ENCODE measurements at regions not wholly inside any gene's neighbourhood (a gene's known extent, or its start where the extent isn't known, plus 50 kb on each side); places are given as distances from the start of the nearest gene placed in this dataset.

DNA sequence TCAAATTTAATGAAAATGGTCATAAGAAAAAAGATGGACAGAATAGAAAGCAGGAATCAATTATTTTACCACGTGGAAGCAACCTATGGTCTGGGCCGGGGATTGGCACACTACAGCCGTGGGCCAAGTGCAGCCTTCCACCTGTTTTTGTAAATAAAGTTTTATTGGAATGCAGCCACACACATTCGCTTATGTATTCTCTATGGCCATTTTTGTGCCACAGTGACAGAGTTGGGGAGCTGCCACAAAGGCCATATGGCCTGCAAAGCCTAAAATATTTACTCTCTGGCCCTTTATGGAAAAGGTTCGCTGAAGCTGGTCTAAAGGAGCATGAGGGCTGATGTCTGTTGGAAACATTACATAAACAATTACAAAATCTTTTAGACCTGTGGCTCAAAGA lies 144.8 kb downstream of the TMCO5A start:
- Histone ChIP-seq H3K4me1 (ENCODE audit: insufficient read depth, low read length) (peaks cover 3% of the 10 kb centered on the region; the same call in 1 of the 2 replicates), H3K9ac (ENCODE audit: low read depth, low read length) (no peak overlapping the region), H3K4me3 (ENCODE audit: low read length) (no peak overlapping the region), H3K36me3 (ENCODE audit: insufficient read depth, low read depth, low read length) (no peaks in the 10 kb centered on the region), H3K27me3 (ENCODE audit: insufficient read depth, low read length) (peaks cover 19% of the 10 kb centered on the region), H3K9me3 (ENCODE audit: insufficient read depth, low read depth, low read length) (no peaks in the 10 kb centered on the region), H3K27ac (ENCODE audit: low read length) (no peak overlapping the region)

- Histone ChIP-seq H3K9me3 (ENCODE audit: insufficient read depth, low read depth, low read length) (no peaks in the 10 kb centered on the region), H3K27me3 (ENCODE audit: insufficient read depth, low read length) (peaks cover 4% of the 10 kb centered on the region; the same call in 1 of the 2 replicates), H3K9ac (ENCODE audit: low read depth, low read length) (no peak overlapping the region), H3K27ac (ENCODE audit: low read length) (no peak overlapping the region), H3K4me1 (ENCODE audit: insufficient read depth, low read length) (peaks cover 2% of the 10 kb centered on the region; the same call in 1 of the 2 replicates), H3K4me3 (ENCODE audit: low read length) (no peak overlapping the region), H3K36me3 (ENCODE audit: insufficient read depth, low read depth, low read length) (no peaks in the 10 kb centered on the region)
Measured at GRCh38 chr15:38080651-38081275, 146.3 kb downstream of the TMCO5A start.

GRCh38 chr15:38084289-38084688 lies 149.8 kb downstream of the TMCO5A start:
- Histone ChIP-seq H3K27ac (ENCODE audit: low read length) (no peak overlapping the region), H3K9ac (ENCODE audit: low read depth, low read length) (no peak overlapping the region), H3K9me3 (ENCODE audit: insufficient read depth, low read depth, low read length) (no peaks in the 10 kb centered on the region), H3K36me3 (ENCODE audit: insufficient read depth, low read depth, low read length) (no peaks in the 10 kb centered on the region), H3K27me3 (ENCODE audit: insufficient read depth, low read length) (no peaks in the 10 kb centered on the region), H3K4me1 (ENCODE audit: insufficient read depth, low read length) (no peaks in the 10 kb centered on the region), H3K4me3 (ENCODE audit: low read length) (no peak overlapping the region)

DNA sequence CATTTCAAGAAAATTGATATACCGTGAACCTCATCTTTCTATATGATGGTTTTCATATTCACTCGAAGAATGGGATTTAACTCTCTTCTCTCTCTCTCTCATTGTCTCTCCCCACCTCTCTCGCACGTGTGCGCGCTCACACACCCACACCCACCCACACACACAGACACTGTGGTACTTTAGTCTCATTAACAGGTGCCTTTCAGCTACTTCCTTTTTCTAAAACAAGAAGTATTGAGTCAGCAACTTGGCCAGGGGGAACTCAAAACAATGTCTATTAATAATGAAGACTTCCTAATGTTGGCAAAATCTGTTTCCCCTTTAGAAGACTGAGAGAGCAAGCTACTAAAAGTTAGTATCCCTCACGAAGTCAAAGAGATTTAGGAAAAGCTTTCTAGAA lies 150.7 kb downstream of the TMCO5A start:
- no peaks in the 10 kb centered on the region for H3K9me3 ChIP-seq (ENCODE audit: insufficient read depth, low read depth, low read length)
- no peak overlapping the region for H3K4me3 ChIP-seq (ENCODE audit: low read length)
- no peak overlapping the region for H3K27ac ChIP-seq (ENCODE audit: low read length)
- H3K9ac ChIP-seq (ENCODE audit: low read depth, low read length) = no peak overlapping the region
- H3K27me3 ChIP-seq (ENCODE audit: insufficient read depth, low read length) = no peaks in the 10 kb centered on the region
- no peaks in the 10 kb centered on the region for H3K36me3 ChIP-seq (ENCODE audit: insufficient read depth, low read depth, low read length)
- no peaks in the 10 kb centered on the region for H3K4me1 ChIP-seq (ENCODE audit: insufficient read depth, low read length)

- H3K4me3 ChIP-seq (ENCODE audit: low read length) = no peak overlapping the region
- H3K27ac ChIP-seq (ENCODE audit: low read length) = no peak overlapping the region
- H3K27me3 ChIP-seq (ENCODE audit: insufficient read depth, low read length) = no peaks in the 10 kb centered on the region
- no peak overlapping the region for H3K9ac ChIP-seq (ENCODE audit: low read depth, low read length)
- no peaks in the 10 kb centered on the region for H3K4me1 ChIP-seq (ENCODE audit: insufficient read depth, low read length)
- H3K36me3 ChIP-seq (ENCODE audit: insufficient read depth, low read depth, low read length) = no peaks in the 10 kb centered on the region
- H3K9me3 ChIP-seq (ENCODE audit: insufficient read depth, low read depth, low read length) = no peaks in the 10 kb centered on the region
Measured at GRCh38 chr15:38085931-38086568, 151.6 kb downstream of the TMCO5A start.

GRCh38 chr15:38086611-38087010 lies 152.2 kb downstream of the TMCO5A start:
- no peak overlapping the region for H3K27ac ChIP-seq (ENCODE audit: low read length)
- H3K27me3 ChIP-seq (ENCODE audit: insufficient read depth, low read length) = no peaks in the 10 kb centered on the region
- no peaks in the 10 kb centered on the region for H3K36me3 ChIP-seq (ENCODE audit: insufficient read depth, low read depth, low read length)
- no peaks in the 10 kb centered on the region for H3K9me3 ChIP-seq (ENCODE audit: insufficient read depth, low read depth, low read length)
- H3K4me1 ChIP-seq (ENCODE audit: insufficient read depth, low read length) = no peaks in the 10 kb centered on the region
- H3K9ac ChIP-seq (ENCODE audit: low read depth, low read length) = no peak overlapping the region
- H3K4me3 ChIP-seq (ENCODE audit: low read length) = no peak overlapping the region

GRCh38 chr15:38088971-38089370 lies 154.5 kb downstream of the TMCO5A start:
- H3K9ac ChIP-seq (ENCODE audit: low read depth, low read length) = no peak overlapping the region
- H3K4me1 ChIP-seq (ENCODE audit: insufficient read depth, low read length) = no peaks in the 10 kb centered on the region
- H3K9me3 ChIP-seq (ENCODE audit: insufficient read depth, low read depth, low read length) = no peaks in the 10 kb centered on the region
- H3K27ac ChIP-seq (ENCODE audit: low read length) = no peak overlapping the region
- no peak overlapping the region for H3K4me3 ChIP-seq (ENCODE audit: low read length)
- H3K36me3 ChIP-seq (ENCODE audit: insufficient read depth, low read depth, low read length) = no peaks in the 10 kb centered on the region
- no peaks in the 10 kb centered on the region for H3K27me3 ChIP-seq (ENCODE audit: insufficient read depth, low read length)

GRCh38 chr15:38090223-38090622 lies 155.8 kb downstream of the TMCO5A start:
- Histone ChIP-seq H3K9me3 (ENCODE audit: insufficient read depth, low read depth, low read length) (no peaks in the 10 kb centered on the region), H3K4me3 (ENCODE audit: low read length) (no peak overlapping the region), H3K27me3 (ENCODE audit: insufficient read depth, low read length) (no peaks in the 10 kb centered on the region), H3K9ac (ENCODE audit: low read depth, low read length) (no peak overlapping the region), H3K36me3 (ENCODE audit: insufficient read depth, low read depth, low read length) (no peaks in the 10 kb centered on the region), H3K4me1 (ENCODE audit: insufficient read depth, low read length) (no peaks in the 10 kb centered on the region), H3K27ac (ENCODE audit: low read length) (no peak overlapping the region)

DNA sequence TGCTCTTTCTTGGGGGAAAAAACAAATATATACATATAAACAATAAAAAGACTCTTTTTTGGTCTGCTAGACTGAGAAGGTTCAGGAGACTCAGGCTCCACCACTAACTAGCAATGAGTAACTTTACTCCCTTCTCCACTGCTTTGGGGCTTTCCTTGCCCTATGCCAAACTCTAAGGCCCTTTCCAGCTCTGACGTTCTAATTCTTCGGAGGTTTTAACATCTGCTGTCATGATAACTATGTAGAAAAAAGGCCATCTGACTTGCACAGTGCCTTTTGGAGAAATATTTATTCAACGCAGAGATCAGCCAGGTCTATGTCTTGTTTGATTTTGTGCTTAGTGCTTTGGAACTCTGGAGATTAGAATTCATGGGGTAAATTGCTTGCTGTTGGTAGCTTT lies 156.2 kb downstream of the TMCO5A start:
- no peaks in the 10 kb centered on the region for H3K9me3 ChIP-seq (ENCODE audit: insufficient read depth, low read depth, low read length)
- no peaks in the 10 kb centered on the region for H3K36me3 ChIP-seq (ENCODE audit: insufficient read depth, low read depth, low read length)
- H3K4me1 ChIP-seq (ENCODE audit: insufficient read depth, low read length) = no peaks in the 10 kb centered on the region
- no peak overlapping the region for H3K27ac ChIP-seq (ENCODE audit: low read length)
- H3K4me3 ChIP-seq (ENCODE audit: low read length) = no peak overlapping the region
- no peaks in the 10 kb centered on the region for H3K27me3 ChIP-seq (ENCODE audit: insufficient read depth, low read length)
- H3K9ac ChIP-seq (ENCODE audit: low read depth, low read length) = no peak overlapping the region

DNA sequence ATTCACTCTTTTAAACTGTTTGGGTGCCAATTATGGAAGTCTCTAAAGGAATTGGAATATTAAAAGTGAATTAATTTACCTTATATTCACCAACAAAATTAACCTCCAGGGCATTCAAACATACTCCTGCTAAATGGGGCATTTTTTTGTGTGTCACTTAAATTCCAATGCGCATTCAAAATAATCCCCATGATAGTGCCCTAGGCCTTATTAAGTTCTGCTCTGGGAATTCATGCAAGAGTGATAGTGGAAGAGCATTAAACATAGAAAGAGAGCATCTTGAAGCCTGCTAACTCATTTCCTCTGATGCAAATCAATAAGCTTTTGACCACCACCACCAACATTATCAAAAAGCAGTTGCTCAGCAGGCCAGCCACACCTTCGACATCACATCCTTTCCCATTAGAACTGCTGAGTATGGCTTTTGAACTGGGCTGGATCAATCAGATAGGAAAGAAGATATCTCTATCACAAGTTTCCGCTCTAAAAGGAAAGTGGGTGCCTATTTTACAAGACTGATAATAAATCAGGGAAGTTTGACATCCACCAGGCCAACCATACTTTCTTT lies 156.7 kb downstream of the TMCO5A start:
- Histone ChIP-seq H3K9ac (ENCODE audit: low read depth, low read length) (no peak overlapping the region), H3K4me1 (ENCODE audit: insufficient read depth, low read length) (no peaks in the 10 kb centered on the region), H3K9me3 (ENCODE audit: insufficient read depth, low read depth, low read length) (no peaks in the 10 kb centered on the region), H3K4me3 (ENCODE audit: low read length) (no peak overlapping the region), H3K27ac (ENCODE audit: low read length) (no peak overlapping the region), H3K27me3 (ENCODE audit: insufficient read depth, low read length) (no peaks in the 10 kb centered on the region), H3K36me3 (ENCODE audit: insufficient read depth, low read depth, low read length) (no peaks in the 10 kb centered on the region)

DNA sequence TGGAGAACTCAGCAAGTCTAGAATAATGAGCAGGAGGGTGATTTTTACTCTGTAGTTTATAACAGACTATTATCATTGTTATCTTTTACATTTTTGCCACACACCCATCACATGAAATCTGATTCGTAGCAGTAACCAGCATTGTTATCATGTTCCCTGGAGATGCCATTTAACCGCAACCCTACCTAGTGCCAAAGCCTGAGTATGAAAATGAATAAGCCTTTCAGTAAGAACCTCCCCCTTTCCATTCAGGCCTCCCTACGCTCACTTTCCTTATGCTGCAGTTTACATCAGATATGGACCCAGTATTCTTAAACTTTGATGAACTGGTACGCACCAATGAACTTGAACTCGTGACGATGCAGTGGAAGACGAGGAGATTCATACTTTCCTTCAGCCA lies 158.7 kb upstream of the SPRED1 start:
- H3K4me1 ChIP-seq (ENCODE audit: insufficient read depth, low read length) = no peaks in the 10 kb centered on the region
- no peaks in the 10 kb centered on the region for H3K9me3 ChIP-seq (ENCODE audit: insufficient read depth, low read depth, low read length)
- no peak overlapping the region for H3K9ac ChIP-seq (ENCODE audit: low read depth, low read length)
- H3K4me3 ChIP-seq (ENCODE audit: low read length) = no peak overlapping the region
- H3K36me3 ChIP-seq (ENCODE audit: insufficient read depth, low read depth, low read length) = no peaks in the 10 kb centered on the region
- no peaks in the 10 kb centered on the region for H3K27me3 ChIP-seq (ENCODE audit: insufficient read depth, low read length)
- no peak overlapping the region for H3K27ac ChIP-seq (ENCODE audit: low read length)

- Histone ChIP-seq H3K36me3 (ENCODE audit: insufficient read depth, low read depth, low read length) (no peaks in the 10 kb centered on the region), H3K9me3 (ENCODE audit: insufficient read depth, low read depth, low read length) (no peaks in the 10 kb centered on the region), H3K27me3 (ENCODE audit: insufficient read depth, low read length) (no peaks in the 10 kb centered on the region), H3K4me3 (ENCODE audit: low read length) (no peak overlapping the region), H3K27ac (ENCODE audit: low read length) (no peak overlapping the region), H3K9ac (ENCODE audit: low read depth, low read length) (no peak overlapping the region), H3K4me1 (ENCODE audit: insufficient read depth, low read length) (no peaks in the 10 kb centered on the region)
Measured at GRCh38 chr15:38102972-38103371, 149.7 kb upstream of the SPRED1 start.
